ENCODE measurements at regions not wholly inside any gene's neighbourhood (a gene's known extent, or its start where the extent isn't known, plus 50 kb on each side); places are given as distances from the start of the nearest gene placed in this dataset.

DNA sequence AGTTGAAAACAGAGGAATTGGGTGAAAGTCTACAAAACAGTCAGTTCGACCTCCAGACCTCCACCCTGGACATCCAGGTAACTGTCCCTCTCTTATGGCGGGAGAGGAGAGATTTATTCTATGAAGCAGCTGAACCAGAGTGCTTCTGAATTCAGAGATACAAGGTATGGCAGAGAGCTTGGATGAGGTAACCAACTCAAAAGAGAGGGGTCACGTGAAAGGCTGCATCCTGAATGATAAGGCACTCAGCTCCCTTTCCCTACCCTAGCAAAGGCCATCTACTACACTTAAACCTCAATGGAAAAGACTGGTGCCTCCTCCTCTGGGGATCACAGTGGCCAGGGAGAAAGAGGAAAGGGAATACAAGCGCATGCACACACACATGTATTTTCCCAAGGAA lies 88.4 kb upstream of the KCNA3 start:
- TF ChIP-seq POLR2AphosphoS5 (IDR thresholded peaks at IDR 0.05; ENCODE audit: insufficient read depth, low read depth, low read length) (no peak), POLR2A (IDR thresholded peaks at IDR 0.05; ENCODE audit: low read depth, low read length) (no peak), JUN (IDR thresholded peaks at IDR 0.05; ENCODE audit: borderline replicate concordance, insufficient read depth, insufficient read length, low read depth) (no peak), MYC (IDR thresholded peaks at IDR 0.05; ENCODE audit: low read depth, low read length) (no peak), FOS (IDR thresholded peaks at IDR 0.05; ENCODE audit: borderline replicate concordance, insufficient read depth, low read length) (no peak), EZH2 (IDR thresholded peaks at IDR 0.05; ENCODE audit: borderline replicate concordance, low read depth, low read length, severe bottlenecking) (no peak), GATA2 (IDR thresholded peaks at IDR 0.05; ENCODE audit: insufficient read depth, insufficient read length, low read depth, low read length) (no peak)
- TF ChIP-seq, protein P1, sequence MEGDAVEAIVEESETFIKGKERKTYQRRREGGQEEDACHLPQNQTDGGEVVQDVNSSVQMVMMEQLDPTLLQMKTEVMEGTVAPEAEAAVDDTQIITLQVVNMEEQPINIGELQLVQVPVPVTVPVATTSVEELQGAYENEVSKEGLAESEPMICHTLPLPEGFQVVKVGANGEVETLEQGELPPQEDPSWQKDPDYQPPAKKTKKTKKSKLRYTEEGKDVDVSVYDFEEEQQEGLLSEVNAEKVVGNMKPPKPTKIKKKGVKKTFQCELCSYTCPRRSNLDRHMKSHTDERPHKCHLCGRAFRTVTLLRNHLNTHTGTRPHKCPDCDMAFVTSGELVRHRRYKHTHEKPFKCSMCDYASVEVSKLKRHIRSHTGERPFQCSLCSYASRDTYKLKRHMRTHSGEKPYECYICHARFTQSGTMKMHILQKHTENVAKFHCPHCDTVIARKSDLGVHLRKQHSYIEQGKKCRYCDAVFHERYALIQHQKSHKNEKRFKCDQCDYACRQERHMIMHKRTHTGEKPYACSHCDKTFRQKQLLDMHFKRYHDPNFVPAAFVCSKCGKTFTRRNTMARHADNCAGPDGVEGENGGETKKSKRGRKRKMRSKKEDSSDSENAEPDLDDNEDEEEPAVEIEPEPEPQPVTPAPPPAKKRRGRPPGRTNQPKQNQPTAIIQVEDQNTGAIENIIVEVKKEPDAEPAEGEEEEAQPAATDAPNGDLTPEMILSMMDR (IDR thresholded peaks at IDR 0.05; ENCODE audit: extremely low read depth in 1 of 2, insufficient read depth in 1 of 2, low read depth in 1 of 2, low read length in 2 of 2) = no peak
- TF ChIP-seq, protein P2, sequence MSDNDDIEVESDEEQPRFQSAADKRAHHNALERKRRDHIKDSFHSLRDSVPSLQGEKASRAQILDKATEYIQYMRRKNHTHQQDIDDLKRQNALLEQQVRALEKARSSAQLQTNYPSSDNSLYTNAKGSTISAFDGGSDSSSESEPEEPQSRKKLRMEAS (IDR thresholded peaks at IDR 0.05; ENCODE audit: insufficient read depth, insufficient read length) = no peak

Measured in endothelial cell of umbilical vein (primary cell).